ENCODE measurements at regions not wholly inside any gene's neighbourhood (a gene's known extent, or its start where the extent isn't known, plus 50 kb on each side); places are given as distances from the start of the nearest gene placed in this dataset.
"Not testable (repeated sequence)": the region's sequence is repeated elsewhere in the genome, so short reads cannot be mapped to it uniquely, and the experiment has no call there.

DNA sequence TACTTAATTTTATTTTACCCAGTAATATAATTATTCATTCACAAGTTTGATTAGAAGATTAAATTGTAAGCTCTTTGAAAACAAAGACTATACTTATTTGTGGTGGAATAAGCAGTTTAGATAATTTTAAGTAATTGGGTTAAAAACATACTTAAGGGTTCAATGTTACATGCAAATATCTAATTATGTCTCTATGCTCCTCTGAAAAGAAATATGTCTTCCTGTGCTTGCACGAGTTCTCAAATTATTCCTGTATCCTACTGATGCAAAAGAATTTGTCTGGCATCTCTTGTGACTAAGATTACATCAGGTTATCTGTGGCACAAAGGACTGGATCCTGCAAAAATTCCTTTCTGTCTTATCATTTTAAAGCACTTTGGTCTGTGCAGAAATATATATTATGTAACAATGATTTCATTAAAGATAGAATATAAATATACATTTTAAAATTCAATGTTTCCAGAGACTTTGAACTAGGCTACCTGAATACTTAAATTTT lies 416.7 kb downstream of the COL11A1 start:
- no peak for DNase-seq
- intact Hi-C loops (cut with DNase I): no loop called here

DNA sequence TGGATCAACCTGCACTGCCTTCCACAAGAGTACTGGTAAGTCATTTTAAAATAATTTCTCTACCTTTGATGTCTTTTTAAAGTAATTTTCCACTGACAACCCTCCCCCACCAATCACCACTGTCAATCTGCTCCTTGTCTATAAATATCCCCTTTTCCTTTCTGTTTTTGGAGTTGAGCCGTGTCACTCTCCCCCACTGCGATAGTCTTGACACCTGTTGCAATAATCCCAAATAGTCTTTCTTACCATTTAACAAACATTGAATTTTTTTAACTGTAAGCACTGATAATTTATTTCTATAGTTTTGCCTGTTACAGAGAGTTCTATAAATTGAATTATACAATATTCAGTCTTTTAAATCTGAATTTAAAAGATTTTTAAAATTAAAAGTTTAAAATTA lies 420.9 kb downstream of the COL11A1 start:
- intact Hi-C loops (cut with DNase I): no loop called here
- DNase-seq: no peak

DNA sequence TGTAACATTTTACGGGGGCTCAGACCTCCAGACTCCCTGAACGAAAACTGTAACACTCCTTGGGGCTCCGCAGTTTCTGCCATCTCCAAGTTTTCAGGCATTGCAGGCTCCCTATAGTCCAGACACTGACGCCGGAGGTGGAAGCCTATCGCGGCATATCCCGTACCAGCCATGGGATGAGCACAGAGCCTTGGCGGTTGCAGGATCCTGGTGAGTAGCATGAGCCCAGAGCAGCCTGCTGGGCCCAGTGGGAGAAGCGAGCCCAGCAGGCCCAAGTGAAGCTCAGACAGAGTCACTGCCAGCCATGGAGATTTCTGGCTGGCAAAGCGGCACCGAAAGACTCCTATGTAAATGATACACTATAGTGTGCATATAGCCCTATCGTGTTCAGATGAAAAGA lies 446.8 kb downstream of the COL11A1 start:
- no peak for DNase-seq
- intact Hi-C loops (cut with DNase I): no loop called here

DNA sequence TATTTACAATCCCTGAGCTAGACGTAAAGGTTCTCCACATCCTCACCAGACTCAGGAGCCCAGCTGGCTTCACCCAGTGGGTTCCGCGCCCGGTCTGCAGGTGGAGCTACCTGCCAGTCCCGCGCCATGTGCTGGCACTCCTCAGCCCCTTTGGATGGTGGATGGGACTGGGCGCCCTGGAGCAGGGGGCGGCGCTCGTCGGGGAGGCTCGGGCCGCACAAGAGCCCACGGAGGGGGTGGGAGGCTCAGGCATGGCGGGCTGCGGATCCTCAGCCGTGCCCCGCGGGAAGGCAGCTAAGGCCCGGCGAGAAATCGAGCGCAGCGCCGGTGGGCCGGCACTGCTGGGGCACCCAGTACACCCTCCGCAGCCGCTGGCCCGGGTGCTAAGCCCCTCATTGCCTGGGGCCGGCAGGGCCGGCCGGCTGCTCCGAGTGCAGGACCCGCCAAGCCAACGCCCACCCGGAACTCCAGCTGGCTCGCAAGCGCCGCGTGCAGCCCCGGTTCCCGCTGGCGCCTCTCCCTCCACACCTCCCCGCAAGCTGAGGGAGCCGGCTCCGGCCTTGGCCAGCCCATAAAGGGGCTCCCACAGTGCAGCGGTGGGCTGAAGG lies 448.3 kb downstream of the COL11A1 start:
- intact Hi-C loops (cut with DNase I); DNase-seq: not testable (repeated sequence)

DNA sequence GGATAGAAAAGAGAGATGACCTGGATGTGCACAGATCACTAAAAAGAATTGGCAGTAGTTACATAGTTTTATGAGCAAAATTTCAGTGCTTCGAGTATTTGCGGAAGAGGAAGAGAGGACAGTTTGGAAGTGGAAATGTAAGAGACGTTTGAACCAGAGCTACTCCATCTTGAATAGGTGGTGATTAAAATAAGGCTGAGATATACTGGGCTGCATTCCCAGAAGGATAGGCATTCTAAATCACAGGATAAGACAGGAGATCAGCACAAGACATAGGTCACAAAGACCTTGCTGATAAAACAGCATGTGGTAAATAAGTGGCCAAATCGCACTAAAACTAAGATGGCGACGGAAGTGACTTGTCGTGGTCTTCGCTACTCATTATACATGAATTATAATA lies 453.3 kb downstream of the COL11A1 start:
- DNase-seq: no peak
- intact Hi-C loops (cut with DNase I): no loop called here

DNA sequence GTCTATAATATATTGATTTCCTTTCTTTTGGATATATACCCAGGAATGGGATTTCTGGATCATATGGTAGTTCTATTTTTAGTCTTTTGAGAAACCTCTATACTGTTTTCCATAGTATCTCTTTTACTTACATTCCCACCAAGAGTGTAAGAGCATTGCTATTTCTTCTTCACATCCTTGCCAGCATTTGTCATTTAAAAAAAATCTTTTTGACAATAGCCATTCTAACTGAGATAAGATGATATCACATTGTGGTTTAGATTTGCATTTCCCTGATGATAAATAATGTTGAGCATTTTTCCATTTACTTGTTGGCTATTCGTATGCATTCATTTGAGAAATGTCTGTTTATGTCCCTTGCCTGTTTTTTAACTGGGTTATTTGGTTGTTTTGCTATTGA lies 467.4 kb downstream of the COL11A1 start:
- intact Hi-C loops (cut with DNase I): no loop called here
- no peak for DNase-seq

DNA sequence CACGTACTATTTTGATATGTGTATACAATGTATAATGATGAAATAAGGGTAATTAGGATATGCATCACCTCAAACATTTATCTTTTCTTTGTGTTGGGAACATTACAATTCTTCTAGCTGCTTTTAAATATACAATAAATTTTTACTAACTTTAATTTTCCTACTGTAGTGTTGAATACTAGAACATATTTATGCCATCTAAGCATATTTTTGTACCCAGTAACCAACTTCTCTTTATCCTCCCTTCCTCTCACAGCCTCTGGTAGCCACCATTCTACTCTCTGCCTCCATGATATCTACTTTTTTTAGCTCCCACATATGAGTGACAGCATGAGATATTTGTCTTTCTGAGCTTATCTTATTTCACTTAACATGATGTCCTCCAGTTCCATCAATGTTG lies 468.0 kb downstream of the COL11A1 start:
- no peak for DNase-seq
- intact Hi-C loops (cut with DNase I): no loop called here

DNA sequence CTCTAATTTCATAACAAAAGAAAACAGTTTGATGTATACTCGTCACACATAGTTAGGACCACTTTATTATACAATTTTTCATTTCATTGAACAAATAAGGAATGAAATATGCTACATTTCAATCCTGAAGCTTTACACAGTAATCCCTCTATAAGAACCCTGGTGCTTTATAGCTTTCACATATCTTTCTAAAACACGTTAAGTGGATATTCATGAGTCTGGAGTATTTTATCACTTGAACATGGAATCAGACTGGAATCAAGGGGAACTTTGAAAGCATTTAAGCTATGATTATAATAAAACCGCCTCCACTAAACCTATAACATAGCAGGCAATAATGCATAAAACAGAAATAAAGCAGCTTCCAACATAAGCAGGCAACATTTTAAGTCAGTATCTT lies 476.6 kb downstream of the COL11A1 start:
- no peak for DNase-seq
- intact Hi-C loops (cut with DNase I): no loop called here

DNA sequence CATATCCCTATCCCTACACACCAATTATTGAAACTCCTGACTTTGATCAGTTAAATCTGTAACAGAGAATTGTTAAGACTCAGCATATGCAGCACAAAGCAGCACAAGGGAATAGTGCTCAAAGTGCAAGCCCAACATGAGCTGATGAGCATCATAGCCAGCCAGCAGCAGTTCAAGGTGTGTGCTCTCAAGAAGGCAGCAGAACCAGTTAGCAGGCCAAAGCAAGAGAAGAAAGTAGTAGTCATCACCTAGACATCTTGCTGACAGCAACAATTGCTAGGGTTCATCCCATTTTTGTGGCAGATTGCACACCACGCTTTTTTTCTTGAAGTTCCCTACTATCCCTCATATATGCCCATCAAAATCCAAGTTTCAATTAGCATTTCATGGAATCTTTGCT lies 478.3 kb downstream of the COL11A1 start:
- no peak for DNase-seq
- intact Hi-C loops (cut with DNase I): no loop called here

DNA sequence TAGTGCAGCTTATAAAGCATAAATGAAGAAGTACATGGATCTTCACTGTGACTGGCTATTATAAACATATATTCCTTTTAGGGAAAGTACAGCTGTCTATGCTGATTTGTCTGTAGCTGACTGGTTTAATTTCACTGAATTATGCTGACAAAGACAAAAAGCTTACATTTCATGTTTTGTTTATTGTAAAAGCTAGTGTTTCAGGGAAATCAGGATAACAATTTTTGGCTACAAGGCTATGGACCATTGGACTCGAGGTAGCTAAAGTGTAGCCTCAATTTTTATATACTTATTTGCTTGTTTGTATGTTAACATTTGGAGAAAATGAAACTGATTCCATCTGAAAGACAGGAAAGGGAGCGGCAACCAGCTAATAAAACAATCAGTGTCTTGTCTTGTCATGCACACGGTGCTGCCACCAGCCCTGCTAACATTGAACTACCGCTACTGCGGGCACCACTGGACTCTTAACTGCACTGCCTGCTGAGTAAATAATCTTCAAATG lies 480.2 kb downstream of the COL11A1 start:
- DNase-seq: peak in 23 of 42 donors; percentile 1 to 46 (median 22)
- intact Hi-C loops (cut with DNase I): no loop called here

DNA sequence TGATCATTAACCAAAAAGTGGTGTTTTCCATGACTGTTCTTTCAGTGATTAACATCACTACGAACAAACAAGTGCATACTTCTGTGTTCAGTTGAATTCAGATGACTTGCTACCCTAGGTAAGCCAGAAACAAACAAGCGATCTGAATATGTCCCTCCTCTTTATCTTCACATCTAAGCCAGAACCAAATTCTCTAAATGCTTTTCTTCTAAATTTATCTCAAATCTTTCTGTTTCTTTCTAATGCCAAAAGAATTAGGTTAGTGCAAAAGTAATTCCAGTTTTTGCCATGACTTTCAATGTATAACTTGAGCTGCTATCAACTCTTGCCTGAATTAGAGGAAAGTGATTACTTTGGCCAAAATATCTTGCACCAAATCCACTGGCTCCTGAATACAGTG lies 481.2 kb downstream of the COL11A1 start:
- intact Hi-C loops (cut with DNase I): no loop called here
- no peak for DNase-seq

DNA sequence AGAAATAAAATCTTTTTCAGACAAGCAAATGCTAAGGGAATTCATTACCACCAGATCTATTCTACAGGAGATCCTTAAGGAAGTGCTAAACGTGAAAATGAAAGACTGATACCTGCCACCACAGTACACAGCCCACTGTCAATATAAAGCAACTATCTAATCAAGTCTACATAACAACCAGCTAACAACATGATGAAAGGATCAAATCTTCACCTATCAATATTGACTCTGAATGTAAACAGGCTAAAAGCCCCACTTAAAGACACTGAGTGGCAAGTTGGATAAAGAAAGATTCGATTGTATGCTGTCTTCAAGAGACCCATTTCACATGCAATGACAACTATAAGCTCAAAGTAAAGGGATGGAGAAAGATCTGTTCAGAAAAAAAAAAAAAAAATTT lies 492.4 kb downstream of the COL11A1 start:
- DNase-seq: no peak

DNA sequence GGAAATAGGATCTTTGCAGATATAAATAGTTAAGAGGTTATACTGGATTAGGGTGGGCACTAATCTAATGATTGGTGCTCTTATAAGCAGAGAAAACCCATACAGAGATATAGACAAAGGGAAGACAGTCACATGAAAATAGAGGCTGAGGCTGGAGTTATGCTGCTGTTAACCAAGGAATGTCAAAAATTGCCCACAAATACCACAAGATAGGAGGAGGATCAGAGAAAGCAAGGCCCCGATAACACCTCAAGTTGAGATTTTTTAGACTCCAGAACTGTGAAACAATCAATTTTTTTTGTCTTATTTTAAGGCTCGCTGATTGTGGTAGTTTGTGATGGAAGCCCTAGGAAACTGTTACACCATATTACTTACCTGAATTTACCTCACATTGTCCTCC lies 513.2 kb downstream of the COL11A1 start:
- DNase-seq: no peak
- intact Hi-C loops (cut with DNase I): no loop called here

More for the DNA sequence above, 492.4 kb downstream of the COL11A1 start:
- intact Hi-C loops (cut with DNase I): no loop called here

DNA sequence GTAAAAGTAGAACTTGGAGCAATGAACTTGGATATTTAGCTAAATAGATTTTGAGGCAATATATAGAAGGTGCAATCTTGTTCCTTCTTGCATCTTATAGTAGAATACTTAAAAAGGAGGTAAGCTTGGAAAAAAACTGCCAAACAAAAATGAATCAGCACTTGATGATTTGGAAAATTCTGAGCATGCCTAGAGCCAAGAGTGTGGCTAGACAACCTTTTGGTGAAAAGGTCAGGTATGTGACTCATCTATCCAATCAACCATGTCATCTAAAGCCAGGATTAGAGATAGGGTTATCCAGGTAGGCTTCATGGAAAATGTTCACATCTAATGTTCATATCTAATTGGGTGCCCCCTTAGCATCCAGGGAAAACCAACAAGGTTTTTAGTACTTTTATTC lies 515.0 kb downstream of the COL11A1 start:
- intact Hi-C loops (cut with DNase I): no loop called here
- no peak for DNase-seq

DNA sequence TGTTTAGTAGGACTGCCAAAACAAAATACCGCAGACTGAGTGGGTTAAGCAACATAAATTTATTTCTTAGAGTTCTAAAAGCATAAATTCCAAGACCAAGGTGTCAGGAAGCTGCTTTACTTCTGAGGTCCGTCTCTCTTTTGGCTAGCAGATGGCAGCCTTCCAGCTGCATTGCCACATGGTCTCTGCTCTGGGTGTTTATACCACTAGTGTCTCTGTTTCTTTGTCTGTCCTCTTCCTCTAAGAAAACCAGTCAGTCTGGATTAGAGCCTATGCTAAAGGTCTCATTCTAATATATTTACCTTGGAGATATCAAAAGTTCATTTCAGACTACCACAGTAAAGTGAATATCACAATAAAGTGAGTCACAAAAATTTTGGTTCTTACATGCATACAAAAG lies 519.8 kb downstream of the COL11A1 start:
- DNase-seq: no peak
- intact Hi-C loops (cut with DNase I): no loop called here

DNA sequence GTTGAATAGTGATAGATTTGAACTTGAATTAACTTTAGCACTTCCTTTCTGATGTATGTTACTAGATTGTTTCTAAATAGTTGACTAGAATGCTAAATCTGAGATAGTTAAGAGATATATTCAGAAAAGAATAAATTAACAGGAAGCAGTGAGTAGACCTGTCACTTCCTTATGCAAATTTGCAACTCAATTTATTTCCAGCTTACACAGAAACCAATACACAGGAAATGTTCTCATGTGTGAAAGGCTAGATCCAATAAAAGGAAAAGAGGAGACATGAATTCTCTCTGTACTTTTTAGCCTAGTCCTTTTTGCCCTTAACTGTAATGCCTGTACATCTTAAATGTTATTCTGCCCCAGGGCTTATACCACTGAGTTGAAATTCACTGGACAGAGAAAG lies 522.3 kb downstream of the COL11A1 start:
- DNase-seq: no peak
- intact Hi-C loops (cut with DNase I): no loop called here

DNA sequence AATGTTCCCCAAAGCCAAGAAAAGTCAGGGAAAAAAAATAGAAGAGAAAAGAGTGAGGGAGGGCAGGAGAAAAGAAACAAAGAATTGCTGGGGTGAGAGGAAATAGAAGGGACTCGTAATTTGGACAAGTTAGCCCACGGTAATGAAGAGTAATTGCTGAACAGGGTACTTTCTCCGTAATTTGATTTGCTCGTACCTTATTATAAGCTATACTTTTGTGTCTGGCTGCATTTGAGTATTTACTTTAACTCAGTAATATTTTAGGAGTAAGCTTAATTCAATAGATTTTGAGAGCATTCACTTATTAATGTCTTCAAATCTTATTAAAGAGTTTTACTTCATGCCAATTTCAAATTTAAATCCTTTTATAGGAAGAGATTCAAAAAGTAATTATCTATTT lies 527.5 kb downstream of the COL11A1 start:
- no peak for DNase-seq
- intact Hi-C loops (cut with DNase I): no loop called here

DNA sequence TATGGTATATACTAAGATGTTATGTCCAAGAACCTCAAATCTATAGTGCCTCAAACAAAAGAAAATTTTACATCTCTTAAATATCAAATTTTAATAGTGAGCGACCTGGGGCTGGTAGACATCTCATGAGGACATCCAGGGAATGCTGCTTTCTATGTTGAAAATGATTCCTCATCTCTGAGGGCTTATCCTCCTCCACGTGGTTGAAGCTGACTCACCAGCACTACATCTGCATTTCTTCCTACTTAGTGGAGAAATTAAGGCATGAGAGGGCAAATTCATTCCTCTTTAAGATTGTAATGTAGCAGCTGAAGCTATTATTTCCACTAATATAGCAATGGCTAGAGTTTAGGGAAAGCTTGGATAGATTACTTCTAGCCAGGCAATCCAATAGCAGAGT lies 529.5 kb downstream of the COL11A1 start:
- intact Hi-C loops (cut with DNase I): no loop called here
- no peak for DNase-seq

DNA sequence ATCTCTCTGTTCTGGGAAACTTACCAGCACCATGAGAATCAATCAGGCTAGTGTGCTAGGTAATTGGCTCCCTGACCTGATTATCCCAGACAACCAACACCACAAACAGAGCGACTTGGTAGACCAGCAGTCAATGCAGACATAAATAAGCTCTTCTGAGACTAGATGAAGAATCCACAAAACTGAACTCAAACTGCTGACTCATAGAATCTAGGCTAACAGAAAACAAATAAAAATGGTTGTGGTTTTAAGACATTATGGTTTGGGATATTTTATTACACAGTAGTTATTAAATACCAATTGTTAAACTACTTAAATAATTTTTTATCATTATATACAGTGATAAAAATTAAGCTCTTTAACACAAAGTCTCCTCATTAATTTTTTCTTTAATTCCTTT lies 535.7 kb downstream of the COL11A1 start:
- intact Hi-C loops (cut with DNase I): no loop called here
- DNase-seq: no peak

DNA sequence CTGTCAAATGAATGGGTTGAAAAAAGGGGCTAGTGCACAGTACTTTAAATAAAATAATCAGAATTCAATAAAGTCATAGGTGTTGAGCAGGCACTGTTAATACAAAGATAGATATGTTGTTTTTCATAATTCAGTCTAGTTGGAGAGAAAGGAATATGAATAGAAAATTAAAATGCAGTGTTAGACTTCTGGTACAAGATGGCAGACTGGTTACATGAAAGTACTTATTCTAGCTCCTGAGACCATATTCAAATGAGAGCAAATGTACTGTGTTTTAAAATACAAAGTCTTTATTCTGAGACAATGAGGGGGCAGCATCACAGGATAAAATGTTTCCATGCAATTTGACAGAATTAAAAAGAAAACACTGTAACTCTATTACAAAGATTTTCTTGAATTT lies 542.1 kb downstream of the COL11A1 start:
- intact Hi-C loops (cut with DNase I): no loop called here
- DNase-seq: no peak

DNA sequence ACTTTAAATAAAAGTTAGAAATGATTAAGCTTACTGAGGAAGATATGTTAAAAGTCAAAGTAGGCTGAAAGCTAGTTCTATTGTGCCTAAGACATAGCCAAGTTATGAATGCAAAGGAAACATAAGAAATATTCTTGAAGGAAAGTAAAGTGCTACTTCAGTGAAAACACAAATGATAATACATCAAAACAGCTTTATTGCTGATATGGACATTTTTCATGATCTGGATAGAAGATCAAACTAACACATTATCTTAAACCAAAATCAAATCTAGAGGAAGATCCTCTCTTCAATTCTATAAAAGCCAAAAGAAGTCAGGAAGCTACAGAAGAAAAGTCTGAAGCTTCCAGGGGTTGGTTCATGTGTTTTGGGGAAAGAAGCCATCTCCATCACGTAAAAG lies 545.9 kb downstream of the COL11A1 start:
- intact Hi-C loops (cut with DNase I): no loop called here
- no peak for DNase-seq

All from head of caudate nucleus (tissue), 42 donors.